ENCODE measurements at regions not wholly inside any gene's neighbourhood (a gene's known extent, or its start where the extent isn't known, plus 50 kb on each side); places are given as distances from the start of the nearest gene placed in this dataset.

DNA sequence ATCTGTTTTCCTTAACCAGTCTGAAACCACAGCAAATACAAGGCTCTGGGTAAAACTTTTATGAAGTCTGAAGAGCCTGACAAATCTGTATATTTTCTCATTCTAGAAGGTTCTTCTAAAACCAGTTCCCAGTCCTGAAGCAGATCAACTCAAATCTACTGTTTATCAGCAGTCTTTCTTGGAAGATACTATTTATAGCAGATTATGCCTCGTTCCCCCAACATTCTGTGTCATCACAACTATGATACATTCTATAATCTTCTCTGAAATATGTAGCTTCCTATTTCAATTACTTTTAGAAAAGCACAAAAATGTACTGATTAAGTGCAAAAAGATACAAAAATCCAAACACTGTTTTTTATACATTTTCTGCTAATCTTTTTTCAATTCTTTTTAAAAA, 67.5 kb downstream of the NIBAN1 start:
- Histone ChIP-seq H3K9ac (replicated peaks in 1 of 4; ENCODE audit: extremely low read depth in 1 of 4, low read depth in 3 of 4, low read length in 3 of 4) (no peak overlapping the region), H2BK120ac (replicated peaks; ENCODE audit: low read depth, low read length) (no peak overlapping the region), H4K5ac (ENCODE audit: insufficient read length, low read depth, low read length) (no peak overlapping the region), H3K4ac (replicated peaks; ENCODE audit: insufficient read length, low read depth, low read length) (no peak overlapping the region), H3K9me3 (ENCODE audit: insufficient read depth in 2 of 2, low read depth in 1 of 2, low read length in 1 of 2) (no peaks in the 10 kb centered on the region), H3K14ac (ENCODE audit: insufficient read length) (no peak overlapping the region), H3K56ac (replicated peaks; ENCODE audit: insufficient read length, low read depth, low read length) (no peak overlapping the region), H3K23ac (ENCODE audit: insufficient read length) (no peak overlapping the region), H4K8ac (ENCODE audit: extremely low read depth, insufficient read depth, low read length) (no peak overlapping the region), H3K79me1 (ENCODE audit: low read depth, low read length) (no peaks in the 10 kb centered on the region), H2AK5ac (ENCODE audit: low read depth, low read length) (no peak overlapping the region), H3K18ac (ENCODE audit: extremely low read depth, low read length) (no peak overlapping the region), H2BK5ac (ENCODE audit: low read depth, low read length) (no peak overlapping the region), H3K4me1 (replicated peaks in 1 of 4; ENCODE audit: control insufficient read depth in 3 of 4, insufficient read depth in 4 of 4, low read length in 3 of 4) (peaks cover 0 to 4% (median 0%) of the 10 kb centered on the region in 4 experiments; a peak in 1 of 7 replicates), H3K36me3 (ENCODE audit: control insufficient read depth in 2 of 4, insufficient read depth in 4 of 4, low read length in 3 of 4) (no peaks in the 10 kb centered on the region), H3K4me3 (ENCODE audit: extremely low read depth in 1 of 4, insufficient read depth in 2 of 4, low read depth in 3 of 4, low read length in 4 of 4) (no peak overlapping the region), H3K4me2 (ENCODE audit: insufficient read depth in 1 of 2, low read depth in 2 of 2, low read length in 2 of 2) (no peak overlapping the region), H3K27me3 (replicated peaks in 1 of 4; ENCODE audit: control insufficient read depth in 3 of 4, extremely low read depth in 1 of 4, insufficient read depth in 3 of 4, low read length in 3 of 4) (no peaks in the 10 kb centered on the region), H2BK20ac (ENCODE audit: low read length) (no peak overlapping the region), H4K91ac (replicated peaks; ENCODE audit: insufficient read length, low read length) (no peak overlapping the region), H2AFZ (ENCODE audit: low read length) (no peak overlapping the region), H3K27ac (ENCODE audit: low read depth, low read length) (no peak overlapping the region), H3K79me2 (ENCODE audit: control insufficient read depth in 1 of 2, insufficient read depth in 2 of 2, low read length in 2 of 2) (no peaks in the 10 kb centered on the region), H2BK12ac (ENCODE audit: low read depth, low read length) (no peak overlapping the region), H2BK15ac (ENCODE audit: low read length) (no peak overlapping the region), H3K23me2 (ENCODE audit: low read depth, low read length) (no peaks in the 10 kb centered on the region), H4K20me1 (replicated peaks in 1 of 2; ENCODE audit: control insufficient read depth in 1 of 2, insufficient read depth in 2 of 2, low read length in 2 of 2) (no peaks in the 10 kb centered on the region)
- TF ChIP-seq POLR2A (IDR thresholded peaks at IDR 0.05; ENCODE audit: control extremely low read depth in 1 of 2, low read depth in 2 of 2, low read length in 2 of 2): no peak
- DNase-seq (ENCODE audit: low read depth in 1 of 2, low spot score in 2 of 2): no peak
- POLR2A ChIA-PET (ENCODE audit: partially characterized antibody): no interaction called here
- 90% methylated on average over 1 of the region's 1 CpG; no CpG with 5 or more reads in 1 of the 2 experiments for WGBS, 2 experiments (ENCODE audit: extremely low coverage in 1 of 2, insufficient coverage in 1 of 2, insufficient read length in 1 of 2, insufficient replicate concordance in 2 of 2, low coverage in 1 of 2, low lambda C conversion rate in 2 of 2, missing lambda C conversion rate in 1 of 2)
- CTCF ChIA-PET (ENCODE audit: partially characterized antibody): no interaction called here
- FAIRE-seq: no peak
